K562 (cell line): ENCODE measurements at regions not wholly inside any gene's neighbourhood (a gene's known extent, or its start where the extent isn't known, plus 50 kb on each side); places are given as distances from the start of the nearest gene placed in this dataset.
A peak's percentile ranks its signal among the peaks of the same experiment; 100 is the strongest.

Source experiments
- CBFA2T3 ChIP-seq: fragments of 450-650 bp; IDR thresholded peaks from 2 replicates; pipeline ENCODE4 v1.6.1; 2017
- CHD4 ChIP-seq: fragments of 200-600 bp; sonication (generic); IDR thresholded peaks from 3 replicates; pipeline ENCODE4 v1.6.1; 2012; ENCODE audit warnings: low read depth, mild to moderate bottlenecking, mixed read lengths, low read length, inconsistent platforms; ENCODE audit not compliant: insufficient read depth, insufficient replicate concordance, poor library complexity, severe bottlenecking
- FOSL1 ChIP-seq: fragments of 200-800 bp; sonication (Bioruptor generic); conservative IDR thresholded peaks from 2 replicates; pipeline ENCODE4 v1.6.1; 2016; ENCODE audit warnings: missing genetic modification characterization, missing compliant biosample characterization
- FUS ChIP-seq: fragments of 200-400 bp; formaldehyde crosslinking; optimal IDR thresholded peaks from 2 replicates; pipeline ENCODE3; 2017; ENCODE audit warnings: low read depth, low read length
- HDAC8 ChIP-seq: fragments of 450-650 bp; IDR thresholded peaks from 2 replicates; pipeline ENCODE4 v1.6.1; 2016; ENCODE audit warnings: mild to moderate bottlenecking, missing genetic modification characterization, moderate library complexity, missing compliant biosample characterization
- MIER1 ChIP-seq: fragments of 450-650 bp; IDR thresholded peaks from 2 replicates; pipeline ENCODE4 v1.6.1; 2016; ENCODE audit warnings: antibody characterized with exemption, mild to moderate bottlenecking, low read depth
- NFIC ChIP-seq: fragments of 450-650 bp; IDR thresholded peaks from 2 replicates; pipeline ENCODE4 v1.6.1; 2017; ENCODE audit warnings: mild to moderate bottlenecking, inconsistent platforms
- PREB ChIP-seq: sonication (generic); formaldehyde crosslinking; IDR thresholded peaks from 2 replicates; pipeline ENCODE4 v1.8.1; 2023; ENCODE audit warnings: mild to moderate bottlenecking, missing genetic modification reagents
- RBM34 ChIP-seq: fragments of 200-400 bp; formaldehyde crosslinking; IDR thresholded peaks from 2 replicates; pipeline ENCODE4 v1.6.1; 2018; ENCODE audit warnings: low read length, borderline replicate concordance; ENCODE audit not compliant: insufficient read depth
- SIX5 ChIP-seq, 2 experiments: IDR thresholded peaks; 2 replicates each; pipeline ENCODE4 v1.6.1; 2011; ENCODE audit warnings: low read length in 2 of 2, borderline replicate concordance in 1 of 2, low read depth in 1 of 2, mild to moderate bottlenecking in 1 of 2, moderate library complexity in 1 of 2; ENCODE audit not compliant: insufficient read depth in 1 of 2
- SMARCC2 ChIP-seq: fragments of 450-650 bp; IDR thresholded peaks from 2 replicates; pipeline ENCODE4 v1.6.1; 2017; ENCODE audit warnings: antibody characterized with exemption, moderate library complexity, mild to moderate bottlenecking, low read depth
- SNAPC5 ChIP-seq: fragments of 250-450 bp; sonication (Bioruptor Pico); IDR thresholded peaks from 2 replicates; pipeline ENCODE4 v1.8.0; 2021; ENCODE audit warnings: moderate library complexity, mild to moderate bottlenecking, inconsistent platforms
- SRF ChIP-seq, 2 experiments: fragments of 250-450, 450-650 bp in 1 of 2; sonication (Bioruptor Pico) in 1 of 2; sonication (generic) in 1 of 2; formaldehyde crosslinking; IDR thresholded peaks; 2 replicates each; pipeline versions ENCODE4 v1.5.0 to v1.5.1; 2020 to 2022; ENCODE audit warnings: mild to moderate bottlenecking in 1 of 2, missing genetic modification reagents in 1 of 2
- TCF7 ChIP-seq: sonication (generic); IDR thresholded peaks from 2 replicates; pipeline ENCODE4 v1.6.1; 2016; ENCODE audit warnings: antibody characterized with exemption, borderline replicate concordance
- THAP7 ChIP-seq: fragments of 250-450 bp; sonication (Bioruptor Pico); IDR thresholded peaks from 2 replicates; pipeline ENCODE4 v1.5.0; 2021
- THRB ChIP-seq: fragments of 450-650 bp; formaldehyde crosslinking; conservative IDR thresholded peaks from 2 replicates; pipeline ENCODE4 v1.4.0; 2022; ENCODE audit warnings: mild to moderate bottlenecking, missing genetic modification characterization
- ZBTB11 ChIP-seq, 3 experiments: fragments of 200-800 bp in 1 of 3; fragments of 250-450 bp in 1 of 3; fragments of 450-650 bp in 1 of 3; sonication (Bioruptor Pico) in 1 of 3; sonication (Bioruptor generic) in 1 of 3; formaldehyde crosslinking in 1 of 3; IDR thresholded peaks; 2 replicates each; pipeline versions ENCODE4 v1.6.1 to v1.8.0; 2016 to 2022; ENCODE audit warnings: mild to moderate bottlenecking in 2 of 3, missing genetic modification characterization in 2 of 3, missing compliant biosample characterization in 1 of 3, moderate library complexity in 1 of 3
- ZC3H4 ChIP-seq: sonication (generic); formaldehyde crosslinking; IDR thresholded peaks from 2 replicates; pipeline ENCODE4 v1.9.0; 2021; ENCODE audit warnings: missing genetic modification reagents, borderline replicate concordance
- ZNF282 ChIP-seq: sonication (generic); formaldehyde crosslinking; IDR thresholded peaks from 2 replicates; pipeline ENCODE4 v1.8.1; 2023; ENCODE audit warnings: missing genetic modification reagents
- ZSCAN32 ChIP-seq: fragments of 450-650 bp; formaldehyde crosslinking; IDR thresholded peaks from 2 replicates; pipeline ENCODE4 v1.4.0; 2020; ENCODE audit warnings: mild to moderate bottlenecking, moderate library complexity

- no peak for TF ChIP-seq THRB (CRISPR knock-in tag)
- no peak for TF ChIP-seq ZNF282
- no peak for TF ChIP-seq MIER1
- TF ChIP-seq NFIC = no peak; the same call in 1 of the 2 replicates
- TF ChIP-seq CBFA2T3 = peak; percentile 88
- TF ChIP-seq FUS = no peak
- TF ChIP-seq ZBTB11 (CRISPR knock-in tag; IDR thresholded peaks at IDR 0.05) = 0 out of 6 replicates have a peak, but pooled peaks of 1 of the 3 experiments have one; percentile 14
- TF ChIP-seq SMARCC2 = 0 out of 2 replicates have a peak, but pooled peaks have one; percentile 22
- no peak for TF ChIP-seq THAP7 (CRISPR knock-in tag)
- no peak for TF ChIP-seq ZC3H4 (CRISPR knock-in tag)
- no peak for TF ChIP-seq RBM34
- TF ChIP-seq FOSL1 (tag) = peak; percentile 72
- TF ChIP-seq SIX5 (IDR thresholded peaks at IDR 0.05; ENCODE audit: borderline replicate concordance in 1 of 2, insufficient read depth in 1 of 2, low read depth in 1 of 2, low read length in 2 of 2) = no peak
- TF ChIP-seq PREB (CRISPR knock-in tag) = no peak
- no peak for TF ChIP-seq ZSCAN32 (CRISPR knock-in tag)
- no peak for TF ChIP-seq CHD4
- no peak for TF ChIP-seq SNAPC5 (CRISPR knock-in tag)
- no peak for TF ChIP-seq HDAC8 (tag)
- no peak for TF ChIP-seq TCF7
- no peak for TF ChIP-seq SRF (CRISPR knock-in tag; IDR thresholded peaks at IDR 0.05)
Measured at GRCh38 chrX:15947648-15948317, 93.2 kb upstream of the AP1S2 start (continued).
